ENCODE measurements at regions not wholly inside any gene's neighbourhood (a gene's known extent, or its start where the extent isn't known, plus 50 kb on each side); places are given as distances from the start of the nearest gene placed in this dataset.

GRCh38 chr16:26189536-26189935 lies 497.8 kb downstream of the HS3ST4 start:
- no peak for DNase-seq

DNA sequence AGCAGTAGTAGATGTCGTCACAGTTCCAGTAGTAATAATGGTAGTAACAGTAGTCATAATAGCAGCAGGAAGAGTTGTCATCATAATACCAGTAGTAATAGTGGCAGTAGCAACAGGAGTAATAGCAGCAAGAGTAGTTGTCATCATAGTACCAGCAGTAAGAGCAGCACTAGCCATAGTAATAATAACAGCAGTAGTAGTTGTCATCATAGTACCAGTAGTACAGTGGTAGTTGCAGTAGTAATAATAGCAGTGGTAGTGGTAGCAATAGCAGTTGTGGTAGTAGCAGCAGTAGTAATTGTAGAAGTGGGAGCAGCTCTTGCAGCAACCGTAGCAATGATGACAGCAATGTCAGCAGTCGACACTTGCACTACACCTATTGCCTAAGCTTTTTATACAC lies 502.8 kb downstream of the HS3ST4 start:
- no peak for DNase-seq

- peak; percentile 21 for DNase-seq
These were observed 503.5 kb downstream of the HS3ST4 start for GRCh38 chr16:26195225-26195624.

DNA sequence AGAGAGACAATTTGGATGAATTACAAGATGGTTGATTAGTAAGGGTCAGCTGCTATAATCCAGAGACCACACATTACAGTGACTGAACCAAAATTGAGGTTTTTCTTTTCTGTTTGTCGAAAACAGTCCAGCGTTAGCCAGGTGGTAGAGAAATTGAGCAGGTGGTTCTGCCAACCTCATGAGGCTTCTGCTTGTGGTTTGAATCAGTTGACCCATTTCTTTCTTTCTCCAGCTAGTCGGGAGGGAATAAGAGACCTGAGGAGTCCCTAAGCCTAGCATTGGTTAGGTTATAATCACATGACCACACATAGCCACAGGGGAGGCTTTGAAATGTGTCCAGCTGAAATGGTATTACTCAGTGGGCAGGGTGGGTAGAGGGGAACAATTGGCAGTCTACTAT lies 504.6 kb downstream of the HS3ST4 start:
- no peak for DNase-seq

DNA sequence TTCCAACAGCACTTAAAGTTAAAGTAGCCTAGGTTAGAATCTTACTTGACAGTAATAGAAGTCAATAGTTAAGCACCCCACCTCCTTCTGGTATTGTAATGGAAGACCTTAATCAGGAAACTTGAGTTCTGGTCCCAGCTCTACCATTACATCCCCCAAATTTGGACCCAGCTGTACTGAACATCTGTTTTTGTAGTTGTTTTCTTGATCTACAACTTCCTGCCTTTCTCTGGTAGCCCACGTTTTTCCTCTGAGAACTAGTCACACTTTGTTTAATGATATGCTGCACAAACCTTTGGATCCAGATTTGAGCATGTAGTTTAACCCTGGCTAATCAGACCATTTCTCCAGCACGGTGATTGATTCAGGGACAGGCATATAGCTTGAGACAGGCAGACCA lies 505.0 kb downstream of the HS3ST4 start:
- no peak for DNase-seq

DNA sequence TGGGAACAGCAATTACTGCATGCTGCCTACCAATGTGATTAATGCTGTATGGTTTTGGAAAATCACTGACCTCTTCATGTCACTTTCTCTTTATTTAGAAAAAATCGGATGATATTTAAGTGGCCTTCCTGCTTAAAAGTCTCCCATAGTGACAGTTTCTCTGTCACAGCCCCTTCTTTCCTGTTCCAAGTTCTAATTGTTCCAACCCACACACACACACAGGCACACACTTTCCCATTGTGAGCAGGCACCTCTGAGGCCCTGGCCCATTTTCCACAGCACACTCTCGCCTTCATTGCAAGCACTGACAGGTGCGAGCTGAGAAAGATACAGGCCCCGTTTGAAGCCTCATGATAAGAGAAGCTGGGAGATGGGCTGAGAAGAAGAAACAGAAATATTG lies 505.9 kb downstream of the HS3ST4 start:
- DNase-seq, result no peak

- no peak for DNase-seq
These were observed 506.5 kb downstream of the HS3ST4 start for GRCh38 chr16:26198221-26198620.

GRCh38 chr16:26204138-26204537 lies 512.4 kb downstream of the HS3ST4 start:
- no peak for DNase-seq

DNA sequence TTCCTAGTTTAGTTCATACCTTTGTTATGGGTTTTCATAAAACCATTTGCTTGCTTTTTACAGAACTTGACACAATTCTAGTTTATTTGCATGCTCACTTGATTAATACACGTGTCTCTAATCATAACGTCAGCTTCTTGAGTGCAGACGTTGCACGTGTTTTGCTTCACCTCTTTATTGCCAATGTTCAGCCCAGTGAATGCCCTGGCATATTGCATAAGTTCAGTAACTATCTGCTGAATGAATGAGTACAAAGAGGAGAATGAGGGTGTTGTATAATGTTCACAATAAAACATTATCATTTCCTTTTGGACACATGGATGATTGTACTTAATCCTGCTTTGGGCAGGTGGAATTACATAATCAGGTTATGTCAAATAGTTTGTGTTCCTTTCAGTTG lies 519.8 kb downstream of the HS3ST4 start:
- no peak for DNase-seq

DNA sequence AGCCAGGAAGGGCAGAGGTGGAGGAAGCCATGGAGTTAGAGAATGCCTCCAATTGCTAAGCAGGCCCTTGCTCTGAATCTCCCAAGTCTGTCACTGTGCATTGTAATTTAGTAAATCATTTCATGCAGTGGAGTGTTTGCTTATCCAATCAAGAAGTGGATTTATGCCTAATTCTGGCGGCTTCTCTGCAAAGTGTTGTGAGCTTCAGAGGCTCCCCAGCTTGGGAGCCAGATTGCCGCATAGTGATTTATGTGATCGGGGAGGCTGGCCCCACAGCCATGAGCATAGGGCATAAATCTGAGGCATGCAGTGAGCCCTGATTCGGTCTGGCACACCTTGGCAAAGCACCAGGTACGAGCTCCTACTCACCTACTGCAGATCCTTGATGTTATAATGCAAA lies 520.8 kb downstream of the HS3ST4 start:
- no peak for DNase-seq

GRCh38 chr16:26214581-26215174 lies 522.9 kb downstream of the HS3ST4 start:
- no peak for DNase-seq

DNA sequence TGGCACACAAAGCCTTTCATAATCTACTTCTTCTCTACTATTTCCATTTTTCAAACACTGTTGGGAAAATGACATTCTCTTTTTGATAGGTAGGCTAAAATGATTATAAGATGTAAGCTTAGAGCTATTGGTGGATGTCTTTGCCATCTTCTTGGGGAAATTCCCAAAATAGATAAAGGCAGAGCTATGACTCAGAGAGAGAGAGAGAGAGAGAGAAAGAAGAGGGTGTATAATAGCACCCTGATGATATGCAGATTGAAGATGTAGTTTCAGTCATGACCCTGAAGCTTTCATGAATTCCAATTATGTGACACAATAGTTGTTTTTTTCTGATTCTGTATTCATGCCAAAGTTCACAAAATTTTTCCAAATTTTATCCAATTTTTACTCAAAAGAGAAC lies 529.1 kb downstream of the HS3ST4 start:
- no peak for DNase-seq

DNA sequence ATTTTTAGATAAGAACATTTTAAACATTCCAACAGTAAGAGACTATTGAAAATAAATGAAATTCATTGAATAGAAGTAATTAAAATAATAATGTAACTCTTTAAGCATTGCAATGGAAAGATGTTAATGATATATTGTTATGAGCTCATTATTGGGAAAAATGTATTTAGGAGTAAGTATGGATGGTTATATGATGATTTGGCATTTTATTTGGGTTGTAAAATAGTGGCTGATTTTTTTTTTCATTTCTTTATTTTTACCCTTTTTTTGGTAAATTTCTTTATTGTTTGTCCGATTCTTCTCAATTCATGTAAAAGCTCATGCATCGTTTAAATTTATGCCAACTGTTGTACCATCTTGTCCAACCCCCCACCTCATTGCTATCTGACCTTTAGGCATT lies 539.9 kb downstream of the HS3ST4 start:
- no peak for DNase-seq

DNA sequence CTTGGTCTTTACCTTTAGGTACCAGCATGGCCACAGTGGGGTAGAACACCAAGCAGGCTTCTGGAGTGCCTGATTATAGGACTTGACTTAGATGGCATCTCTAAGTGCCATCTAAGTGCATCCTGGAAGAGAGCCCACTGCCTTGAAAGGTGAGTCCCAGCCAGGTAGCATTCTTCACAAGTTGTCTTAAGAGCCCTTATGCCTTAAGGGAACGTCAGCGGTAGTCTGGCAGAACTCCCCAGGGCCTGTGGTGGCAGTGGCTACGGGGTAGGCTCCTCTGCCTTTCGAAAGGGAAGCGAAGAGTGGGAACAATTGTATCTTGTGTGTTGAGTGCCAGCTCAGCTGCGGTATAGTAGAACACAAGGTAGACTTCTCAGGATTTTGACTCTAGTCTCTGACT lies 549.0 kb downstream of the HS3ST4 start:
- DNase-seq, result no peak

- DNase-seq, result no peak
These were observed 555.3 kb downstream of the HS3ST4 start for GRCh38 chr16:26247063-26247462.

GRCh38 chr16:26252598-26252997 lies 560.8 kb downstream of the HS3ST4 start:
- no peak for DNase-seq

DNA sequence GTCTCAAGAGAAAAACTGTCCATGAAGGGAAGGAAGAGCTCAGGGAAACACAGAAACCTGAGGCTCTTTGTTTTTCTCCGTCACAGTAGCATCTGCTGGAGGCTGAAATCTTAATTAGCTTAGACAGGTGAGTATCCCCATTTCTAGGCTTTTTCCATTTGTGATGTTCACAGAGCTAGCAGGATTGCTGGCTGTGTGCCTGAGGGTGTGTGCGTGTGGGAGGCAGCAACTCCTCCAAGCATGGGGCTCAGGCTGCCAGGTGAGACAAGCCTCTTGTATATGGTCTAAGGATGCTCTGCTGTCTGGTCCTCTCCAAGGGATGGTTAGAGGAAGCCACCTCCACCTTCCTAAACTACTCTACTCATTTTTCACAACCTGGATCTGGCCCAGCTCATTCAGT lies 569.9 kb downstream of the HS3ST4 start:
- no peak for DNase-seq

- no peak for DNase-seq
These were observed 571.6 kb downstream of the HS3ST4 start for GRCh38 chr16:26263406-26263805.

DNA sequence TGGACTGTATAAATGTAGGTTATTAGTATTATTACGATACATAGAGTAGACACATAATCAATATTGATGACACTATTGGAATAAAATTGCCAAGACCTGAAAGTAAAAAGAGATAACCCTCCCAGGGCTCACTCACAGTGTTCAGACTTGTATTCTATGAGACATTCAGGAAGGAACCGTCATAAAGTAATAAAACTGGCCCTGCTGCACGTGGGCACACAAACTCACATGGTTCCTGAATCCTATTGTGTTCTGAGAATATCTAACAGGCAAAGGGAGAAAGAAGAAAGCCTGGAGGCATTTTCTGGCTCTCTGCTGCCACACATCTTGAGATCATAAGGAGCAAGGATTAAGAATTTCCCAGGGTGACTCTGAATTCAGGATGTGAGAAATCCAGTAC lies 575.9 kb downstream of the HS3ST4 start:
- DNase-seq, result no peak

- DNase-seq, result no peak
These were observed 577.9 kb downstream of the HS3ST4 start for GRCh38 chr16:26269673-26270072.

DNA sequence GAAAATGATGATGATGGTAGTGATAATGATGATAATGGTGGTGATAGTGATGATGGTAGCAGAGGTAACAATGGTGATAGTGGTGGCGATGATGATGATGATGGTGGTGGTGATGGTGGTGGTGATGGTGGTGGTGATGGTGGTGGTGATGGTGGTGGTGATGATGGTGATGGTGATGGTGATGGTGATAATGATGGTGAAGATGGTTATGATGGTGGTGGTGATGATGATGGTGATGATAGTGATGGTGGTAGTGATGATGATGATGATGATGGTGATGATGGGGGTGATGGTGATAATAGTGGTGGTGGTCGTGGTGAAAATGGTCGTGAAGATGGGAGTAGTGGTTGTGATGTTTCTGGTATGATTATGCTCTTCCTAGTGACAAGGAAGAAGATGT lies 581.8 kb downstream of the HS3ST4 start:
- DNase-seq, result no peak

DNA sequence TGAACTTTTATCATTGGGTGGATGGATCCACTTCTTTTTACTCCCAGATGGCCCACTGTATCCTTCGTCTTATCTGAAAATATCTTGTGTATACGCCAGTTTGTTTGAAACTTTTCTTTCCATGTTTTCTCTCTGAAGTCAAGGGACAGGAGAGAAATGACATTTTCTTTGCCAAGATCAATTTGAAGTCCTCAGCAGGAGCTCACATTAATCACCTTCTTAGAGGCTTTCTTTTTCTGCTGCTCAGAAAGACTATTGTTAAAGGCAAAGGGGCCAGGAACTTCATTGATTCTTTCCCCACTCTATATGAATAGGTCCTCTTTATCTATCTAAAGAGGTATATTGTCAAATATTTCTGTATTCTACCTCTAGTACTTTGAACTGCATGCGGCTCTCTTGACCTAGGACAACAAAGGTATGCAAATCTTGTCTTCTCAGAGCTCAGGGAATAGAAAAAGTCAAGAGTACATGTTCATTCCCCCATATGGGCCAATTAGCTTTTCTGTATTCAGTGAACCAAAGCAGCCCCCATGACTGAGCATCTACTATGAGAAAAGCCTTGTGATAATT lies 583.3 kb downstream of the HS3ST4 start:
- DNase-seq, result no peak

GRCh38 chr16:26276289-26276688 lies 584.5 kb downstream of the HS3ST4 start:
- DNase-seq, result no peak

DNA sequence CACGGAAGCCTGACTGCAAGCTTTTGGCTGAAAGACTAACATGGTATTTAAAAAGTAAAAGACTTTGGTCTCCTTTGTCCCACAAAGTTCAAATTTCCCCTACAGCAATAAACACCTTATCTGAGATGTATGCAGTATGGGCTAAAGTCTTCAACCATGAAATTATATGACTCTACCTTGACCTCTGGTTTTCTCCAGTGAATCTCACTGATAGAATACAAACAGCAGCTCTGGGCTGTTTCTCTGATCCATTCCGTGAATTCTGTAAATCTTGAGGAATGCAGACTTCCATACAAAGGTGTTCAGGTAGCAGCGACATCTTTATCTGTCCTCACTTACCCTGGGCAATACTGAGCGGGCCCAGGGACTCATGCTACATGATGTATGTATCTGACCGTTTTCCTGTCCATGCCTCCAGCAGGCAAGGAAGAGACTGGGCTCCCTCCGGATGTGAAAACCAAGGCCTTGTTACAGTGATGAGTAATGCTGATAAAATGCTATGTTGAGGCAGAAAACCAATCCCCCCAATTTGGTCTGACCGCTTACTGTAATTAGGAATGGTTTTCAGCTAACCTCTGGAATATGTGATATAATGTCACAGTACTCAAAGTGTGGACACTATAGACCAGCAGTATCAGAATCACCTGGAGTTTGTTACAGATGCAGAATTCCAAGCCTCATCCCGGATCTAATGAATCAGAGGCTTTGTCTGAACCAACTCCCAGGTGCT lies 589.8 kb downstream of the HS3ST4 start:
- no peak for DNase-seq

Measured in eye (tissue), 1 donor.